HG03039 (cell line): ENCODE measurements at regions not wholly inside any gene's neighbourhood (a gene's known extent, or its start where the extent isn't known, plus 50 kb on each side); places are given as distances from the start of the nearest gene placed in this dataset.

Experiments used
- ATAC-seq: cut with Tn5 transposase; IDR thresholded peaks from one replicate; pipeline ENCODE4 v1.9.1; 2021; ENCODE audit warnings: mild to moderate bottlenecking, moderate library complexity; ENCODE audit not compliant: unreplicated experiment

DNA sequence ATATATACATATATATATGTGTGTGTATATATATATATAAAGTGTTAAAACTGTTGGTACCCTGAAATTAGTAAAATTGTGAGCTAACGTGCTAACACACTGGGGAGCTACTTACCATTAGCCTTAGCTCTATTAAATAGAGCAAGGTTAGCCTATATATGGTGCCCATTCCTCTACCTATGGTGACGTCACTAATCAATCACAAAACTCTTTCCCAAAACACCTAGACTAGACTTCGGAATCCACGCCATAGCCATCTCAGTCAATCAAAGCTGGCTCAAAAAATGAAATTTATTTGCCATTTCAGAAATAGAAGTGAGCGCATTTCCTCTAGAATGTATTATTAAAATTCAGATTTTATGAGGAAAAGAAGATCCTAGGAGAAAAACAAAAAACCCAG lies 229.0 kb upstream of the TENM3 start:
- no peak for ATAC-seq

- no peak for ATAC-seq
These were observed 228.2 kb upstream of the TENM3 start for GRCh38 chr4:182015014-182015413.

DNA sequence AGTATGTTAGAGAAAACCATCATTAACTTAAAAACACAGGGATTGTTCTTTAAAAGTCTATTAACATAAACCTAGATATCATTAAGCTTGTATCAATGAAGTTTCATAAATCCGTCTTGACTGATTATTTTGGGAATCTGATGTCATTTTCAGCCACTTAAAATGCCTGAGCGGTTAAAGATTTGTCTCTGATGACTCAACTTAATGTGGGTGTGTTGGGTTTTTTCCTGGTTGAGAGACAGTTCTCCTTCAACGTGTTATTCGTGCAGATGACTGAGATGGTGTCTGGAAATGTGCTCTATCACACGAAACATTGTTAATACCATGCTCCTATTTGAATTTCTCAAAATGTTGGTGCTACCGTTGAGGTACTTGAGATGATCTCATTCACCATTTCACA lies 227.3 kb upstream of the TENM3 start:
- ATAC-seq = no peak

GRCh38 chr4:182017038-182017437 lies 226.2 kb upstream of the TENM3 start:
- ATAC-seq = no peak

- peak; percentile 15 for ATAC-seq
These were observed 224.5 kb upstream of the TENM3 start for GRCh38 chr4:182018691-182019090.

DNA sequence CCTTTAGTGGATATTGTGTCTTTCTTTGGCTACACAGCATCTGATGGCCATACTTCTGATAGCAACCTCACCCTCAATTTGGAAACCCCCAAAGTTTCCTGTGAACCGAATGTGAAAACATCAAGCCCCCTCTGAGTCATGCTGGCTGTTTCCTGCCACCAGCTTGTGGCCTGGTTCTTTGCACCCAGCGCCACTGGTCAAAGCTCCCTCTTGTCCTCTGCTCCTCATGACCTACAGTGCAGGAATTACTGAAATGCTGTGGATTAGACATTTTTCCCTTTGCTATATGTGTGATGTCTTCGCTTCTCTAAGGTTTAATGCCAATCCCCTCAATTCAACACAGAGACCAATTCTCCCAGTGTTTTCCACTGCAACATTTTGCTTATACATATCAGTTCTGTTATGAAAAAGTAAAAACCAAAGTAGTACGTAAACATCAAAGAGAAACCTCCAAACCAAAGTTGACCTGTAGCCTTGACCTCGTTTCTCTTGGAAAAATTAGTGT lies 224.0 kb upstream of the TENM3 start:
- peak; percentile 88 for ATAC-seq

- ATAC-seq = no peak
These were observed 220.3 kb upstream of the TENM3 start for GRCh38 chr4:182022909-182023308.

DNA sequence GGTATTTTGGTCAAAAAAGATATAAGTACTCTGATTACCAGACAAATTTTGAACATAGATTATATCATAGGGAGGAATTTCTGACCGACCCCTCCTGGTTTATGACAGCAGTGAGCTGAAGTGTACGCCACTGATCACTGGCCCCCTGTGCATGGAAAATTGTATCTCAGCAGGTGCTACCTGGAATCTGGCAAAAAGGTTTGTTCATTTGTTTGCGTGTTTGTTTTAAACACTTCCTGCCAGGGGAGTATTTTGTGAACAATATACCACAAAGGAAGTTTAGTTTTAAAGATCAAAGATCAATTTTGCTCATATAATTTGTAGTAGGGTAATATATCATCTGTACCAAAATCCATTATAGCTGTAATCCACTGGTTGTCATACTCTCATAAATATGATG lies 219.7 kb upstream of the TENM3 start:
- ATAC-seq = no peak

GRCh38 chr4:182042945-182043344 lies 200.3 kb upstream of the TENM3 start:
- no peak for ATAC-seq

GRCh38 chr4:182048871-182049270 lies 194.3 kb upstream of the TENM3 start:
- ATAC-seq = no peak

DNA sequence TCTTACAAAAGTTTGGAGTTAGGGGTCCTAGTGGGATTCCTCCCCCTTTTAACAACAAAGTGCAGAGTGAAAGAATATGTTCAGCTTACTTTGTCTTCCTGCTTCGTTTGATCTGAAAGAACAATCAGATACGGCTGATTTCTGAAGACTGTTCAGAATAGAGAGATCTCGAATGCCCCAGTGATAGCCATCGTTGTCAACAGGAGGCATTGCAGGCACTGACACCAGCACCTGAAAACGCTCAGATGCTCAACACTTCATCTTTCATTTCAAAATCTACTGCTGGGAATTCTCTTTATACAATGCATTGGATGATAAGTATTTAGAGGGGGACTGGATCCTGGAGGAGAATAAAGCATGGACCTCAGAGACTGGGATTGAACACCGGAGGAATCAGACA lies 186.3 kb upstream of the TENM3 start:
- ATAC-seq = no peak

- no peak for ATAC-seq
These were observed 180.7 kb upstream of the TENM3 start for GRCh38 chr4:182062458-182062857.

DNA sequence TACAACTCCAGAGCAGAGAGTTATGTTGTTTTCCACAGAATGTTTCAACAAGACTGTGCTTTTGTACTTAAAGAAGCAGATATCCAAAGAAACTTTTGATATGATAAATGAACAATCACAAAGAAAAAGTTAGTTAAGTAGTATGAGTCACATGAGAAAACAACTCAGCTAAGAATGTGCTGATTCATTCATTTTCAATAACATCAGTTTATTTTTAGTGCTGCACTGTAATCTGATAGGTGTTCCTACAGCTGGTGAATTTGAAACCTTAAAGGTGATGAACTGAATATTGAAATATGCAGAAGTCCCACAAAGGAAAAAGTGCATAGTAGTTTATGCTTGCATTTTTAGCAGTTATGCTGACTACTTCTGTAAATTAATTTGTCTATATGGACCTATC lies 180.3 kb upstream of the TENM3 start:
- ATAC-seq = no peak

DNA sequence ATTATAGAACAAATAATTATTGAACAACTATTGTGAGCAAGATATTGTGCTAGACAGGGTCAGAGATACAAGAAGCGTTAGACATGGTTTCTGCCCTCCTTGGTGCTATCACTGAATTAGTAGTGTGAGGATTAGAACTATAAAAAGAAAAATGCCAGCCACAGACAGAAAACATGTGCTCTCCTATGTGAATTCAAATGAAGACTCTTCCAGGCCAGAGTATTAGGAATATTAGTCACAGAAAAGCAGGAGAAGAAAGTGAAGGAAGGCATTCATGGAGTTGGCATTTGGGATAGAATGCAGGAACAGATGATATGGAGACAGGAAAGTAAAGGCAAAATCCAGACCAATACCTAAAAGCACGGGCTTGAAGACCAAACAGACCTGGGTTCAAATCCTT lies 179.6 kb upstream of the TENM3 start:
- ATAC-seq = no peak

DNA sequence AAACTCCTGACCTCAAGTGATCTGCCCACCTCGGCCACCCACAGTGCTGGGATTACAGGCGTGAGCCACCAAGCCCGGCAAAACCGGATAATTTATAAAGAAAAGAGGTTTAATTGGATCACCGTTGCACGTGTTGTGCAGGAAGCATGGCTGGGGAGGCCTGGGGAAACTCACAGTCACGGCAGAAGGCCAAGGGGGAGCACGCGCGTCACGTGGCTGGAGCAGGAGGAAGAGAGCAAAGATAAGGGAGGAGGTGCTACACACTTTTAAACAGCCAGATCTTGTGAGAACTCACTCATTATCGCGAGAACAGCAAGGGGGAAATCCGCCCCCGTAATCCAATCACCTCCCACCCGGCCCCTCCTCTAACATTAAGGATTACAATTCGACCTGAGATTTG lies 177.9 kb upstream of the TENM3 start:
- no peak for ATAC-seq

DNA sequence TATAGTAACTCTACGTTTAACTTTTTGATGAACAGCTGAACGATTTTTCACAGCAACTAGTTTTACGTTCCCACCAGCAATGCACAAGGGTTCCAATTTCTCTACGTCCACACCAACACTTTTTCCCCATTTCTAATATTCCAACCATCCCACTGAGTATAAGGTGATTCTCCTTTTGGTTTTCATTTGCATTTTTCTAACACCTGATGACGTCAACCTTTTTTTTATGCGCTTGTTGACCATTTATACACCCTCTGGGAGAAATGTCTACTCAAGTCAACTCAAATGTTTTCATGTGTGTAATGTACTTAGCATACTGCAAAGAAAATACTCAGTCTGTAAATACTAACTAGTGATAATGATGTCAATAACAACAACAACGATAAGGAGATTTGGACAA lies 177.2 kb upstream of the TENM3 start:
- no peak for ATAC-seq

DNA sequence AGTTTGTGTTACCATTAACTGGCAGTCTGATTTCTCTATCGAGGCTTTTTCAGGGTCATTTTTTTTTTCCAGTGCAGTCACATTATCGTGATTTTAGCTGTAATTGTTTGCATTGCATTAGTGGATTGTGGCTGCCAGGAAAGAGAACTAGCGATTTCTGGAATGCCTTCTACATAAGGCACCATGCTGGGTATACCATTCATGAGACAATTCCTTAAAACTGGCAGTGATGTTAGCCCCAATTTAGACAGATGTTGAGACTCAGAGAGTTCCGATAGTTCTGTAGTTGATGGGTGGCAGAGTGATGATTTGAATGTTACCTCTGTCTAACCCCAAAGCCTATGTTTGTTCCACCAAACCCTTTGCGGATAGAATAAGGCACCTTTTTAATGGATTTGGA lies 175.4 kb upstream of the TENM3 start:
- ATAC-seq = no peak

DNA sequence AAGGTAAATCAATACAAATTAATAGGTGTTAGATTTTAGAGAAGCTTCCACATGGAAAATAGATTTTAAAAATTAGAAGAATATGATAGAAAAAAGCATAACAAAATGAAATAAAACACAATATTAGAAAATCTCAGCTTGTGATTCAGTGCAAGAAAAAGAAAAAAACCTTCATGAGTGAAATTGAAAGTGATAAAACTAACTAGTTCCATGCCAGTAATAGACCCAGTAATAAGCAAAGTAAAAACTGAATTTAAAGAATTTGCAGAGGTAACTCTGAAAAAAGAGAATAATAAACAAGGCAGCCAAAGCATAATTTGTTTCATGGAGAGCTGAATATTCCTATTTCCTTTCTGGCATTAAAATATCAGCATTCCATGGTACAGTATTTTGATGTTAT lies 174.3 kb upstream of the TENM3 start:
- no peak for ATAC-seq

- ATAC-seq = no peak
These were observed 169.9 kb upstream of the TENM3 start for GRCh38 chr4:182073278-182073677.

DNA sequence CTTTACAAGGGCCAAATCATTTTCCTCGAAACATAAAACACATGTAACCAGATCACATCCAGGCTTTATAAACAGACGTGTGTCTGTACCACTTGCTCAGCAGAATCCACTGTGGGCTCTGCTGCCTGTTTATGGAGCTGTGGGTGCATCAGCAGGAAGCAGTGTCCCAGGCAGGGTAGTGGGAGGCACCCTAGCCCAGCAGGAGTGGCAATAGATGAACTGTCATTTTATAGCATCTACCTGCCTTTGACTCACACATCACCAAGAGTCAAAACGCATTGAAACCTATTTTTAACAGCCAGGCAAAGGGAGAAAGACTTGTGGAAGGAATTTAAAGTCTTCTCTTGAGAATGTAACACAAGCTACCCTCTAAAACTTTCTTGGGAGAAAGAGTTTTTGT lies 169.1 kb upstream of the TENM3 start:
- ATAC-seq = no peak

DNA sequence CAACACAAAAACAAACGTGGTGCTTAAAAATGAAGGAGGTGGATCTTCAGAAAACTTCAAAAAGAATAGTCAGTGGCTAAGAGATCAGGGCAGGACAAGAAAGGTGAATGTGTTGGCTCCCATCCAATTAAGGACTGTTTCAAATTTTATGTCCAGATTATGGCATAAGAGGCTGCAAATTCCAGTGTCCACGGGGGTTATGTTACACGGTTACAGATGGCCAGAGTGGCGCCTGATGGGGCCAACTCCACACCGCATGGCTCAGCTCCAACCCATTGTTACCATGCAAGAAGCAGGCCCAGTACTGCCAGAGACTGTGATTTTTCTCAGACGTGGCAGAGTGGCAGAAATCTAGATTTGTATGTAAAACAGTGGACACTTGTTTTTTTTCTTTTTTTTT lies 168.4 kb upstream of the TENM3 start:
- ATAC-seq = no peak

DNA sequence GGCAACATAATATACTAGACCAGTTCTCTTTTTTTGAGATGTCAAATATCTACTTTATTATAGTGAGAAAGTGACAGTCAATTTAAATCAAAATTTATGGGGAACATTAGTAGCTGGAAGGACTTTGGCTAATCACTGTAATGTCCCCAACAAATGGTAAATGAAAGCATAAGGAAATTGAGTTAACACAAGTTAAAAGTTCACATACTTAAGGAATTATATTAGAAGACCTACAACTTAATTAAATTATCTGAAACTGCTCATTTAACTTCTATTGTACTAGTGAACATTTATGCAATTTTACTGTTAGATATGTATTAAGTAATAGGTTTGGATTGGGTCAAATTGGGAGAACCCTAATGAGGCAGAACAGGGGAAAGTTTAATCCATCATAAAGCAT lies 160.3 kb upstream of the TENM3 start:
- no peak for ATAC-seq

GRCh38 chr4:182083671-182084410 lies 159.4 kb upstream of the TENM3 start:
- no peak for ATAC-seq
